ENCODE measurements at regions not wholly inside any gene's neighbourhood (a gene's known extent, or its start where the extent isn't known, plus 50 kb on each side); places are given as distances from the start of the nearest gene placed in this dataset.

GRCh38 chr5:30765227-30765626 lies 428.3 kb upstream of the CDH6 start:
- no peak for DNase-seq (ENCODE audit: extremely low spot score)
- TF ChIP-seq CTCF (IDR thresholded peaks at IDR 0.05; ENCODE audit: control extremely low read depth, extremely low read depth, low read depth, missing control alignments): no peak
- POLR2A ChIA-PET: no interaction called here
- CTCF ChIA-PET: no interaction called here

GRCh38 chr5:30764704-30765103 lies 428.8 kb upstream of the CDH6 start:
- TF ChIP-seq CTCF (IDR thresholded peaks at IDR 0.05; ENCODE audit: control extremely low read depth, extremely low read depth, low read depth, missing control alignments): no peak
- ChIA-PET POLR2A (no interaction called here), CTCF (no interaction called here)
- no peak for DNase-seq (ENCODE audit: extremely low spot score)

- ChIA-PET POLR2A (no interaction called here), CTCF (no interaction called here)
- TF ChIP-seq CTCF (IDR thresholded peaks at IDR 0.05; ENCODE audit: control extremely low read depth, extremely low read depth, low read depth, missing control alignments): no peak
- no peak for DNase-seq (ENCODE audit: extremely low spot score)
Measured at GRCh38 chr5:30759731-30760130, 433.8 kb upstream of the CDH6 start.

- DNase-seq (ENCODE audit: extremely low spot score): no peak
- POLR2A ChIA-PET: no interaction called here
- no peak for TF ChIP-seq CTCF (IDR thresholded peaks at IDR 0.05; ENCODE audit: control extremely low read depth, extremely low read depth, low read depth, missing control alignments)
- CTCF ChIA-PET: interaction anchor here (1.3 kb wide), 1 partner anchor 16 kb away, joined by 4 read pairs; no protein-coding TSS in a partner anchor
Measured at GRCh38 chr5:30752015-30752414, 441.5 kb upstream of the CDH6 start.

GRCh38 chr5:30749971-30750370 lies 443.5 kb upstream of the CDH6 start:
- POLR2A ChIA-PET: no interaction called here

GRCh38 chr5:30747412-30747811 lies 446.1 kb upstream of the CDH6 start:
- TF ChIP-seq CTCF (IDR thresholded peaks at IDR 0.05; ENCODE audit: control extremely low read depth, extremely low read depth, low read depth, missing control alignments): no peak
- POLR2A ChIA-PET: no interaction called here
- DNase-seq (ENCODE audit: extremely low spot score): no peak
- CTCF ChIA-PET: no interaction called here

More at GRCh38 chr5:30749971-30750370, 443.5 kb upstream of the CDH6 start:
- TF ChIP-seq CTCF (IDR thresholded peaks at IDR 0.05; ENCODE audit: control extremely low read depth, extremely low read depth, low read depth, missing control alignments): no peak
- CTCF ChIA-PET: interaction anchor here (1.3 kb wide), 1 partner anchor 13 kb away, joined by 3 read pairs; no protein-coding TSS in a partner anchor
- no peak for DNase-seq (ENCODE audit: extremely low spot score)

- ChIA-PET CTCF (interaction anchor here (1.0 to 1.2 kb wide), 2 partner anchors 9 to 22 kb away, joined by 3 read pairs; no protein-coding TSS in a partner anchor), POLR2A (no interaction called here)
- no peak for DNase-seq (ENCODE audit: extremely low spot score)
- TF ChIP-seq CTCF (IDR thresholded peaks at IDR 0.05; ENCODE audit: control extremely low read depth, extremely low read depth, low read depth, missing control alignments): no peak
Measured at GRCh38 chr5:30736669-30737068, 456.8 kb upstream of the CDH6 start.

All from GM10248 (cell line).